Naive B cell (primary cell): ENCODE measurements at regions not wholly inside any gene's neighbourhood (a gene's known extent, or its start where the extent isn't known, plus 50 kb on each side); places are given as distances from the start of the nearest gene placed in this dataset.
"Not testable (repeated sequence)": the region's sequence is repeated elsewhere in the genome, so short reads cannot be mapped to it uniquely, and the experiment has no call there.

ENCODE experiments used
- ATAC-seq, 2 donors: fragments of 150-1000 bp; cut with Tn5 transposase; 2 replicates each; pipeline ENCODE4 v1.10.0; 2021; ENCODE audit warnings: low read depth in 2 of 2, mild to moderate bottlenecking in 2 of 2, moderate library complexity in 2 of 2
- DNase-seq: peaks from one replicate; pipeline ENCODE4 v3.0.0; 2022
- H3K27ac Mint-ChIP-seq, 6 donors: one replicate each; pipeline ENCODE4 v1.8.0; 2020 to 2022; ENCODE audit warnings: mild to moderate bottlenecking in 6 of 6, mixed read lengths in 6 of 6, moderate library complexity in 5 of 6, inconsistent platforms in 2 of 6
- H3K27me3 Mint-ChIP-seq, 3 donors: one replicate each; pipeline ENCODE4 v1.8.0; 2021 to 2022; ENCODE audit warnings: mixed read lengths in 3 of 3, mild to moderate bottlenecking in 1 of 3
- H3K36me3 Mint-ChIP-seq, 2 donors: one replicate each; pipeline ENCODE4 v1.8.0; 2020 to 2022; ENCODE audit warnings: mixed read lengths in 2 of 2, inconsistent platforms in 1 of 2, mild to moderate bottlenecking in 1 of 2
- H3K4me1 Mint-ChIP-seq, 3 donors: one replicate each; pipeline ENCODE4 v1.8.0; 2020 to 2022; ENCODE audit warnings: mixed read lengths in 3 of 3, inconsistent platforms in 1 of 3, mild to moderate bottlenecking in 1 of 3, moderate library complexity in 1 of 3
- H3K4me3 Mint-ChIP-seq, 8 donors: one replicate each; pipeline ENCODE4 v1.8.0; 2020 to 2022; ENCODE audit warnings: mild to moderate bottlenecking in 8 of 8, mixed read lengths in 8 of 8, moderate library complexity in 8 of 8, inconsistent platforms in 2 of 8
- H3K9me3 Mint-ChIP-seq, 7 donors: one replicate each; pipeline ENCODE4 v1.8.0; 2020 to 2022; ENCODE audit warnings: mixed read lengths in 7 of 7, mild to moderate bottlenecking in 5 of 7, inconsistent platforms in 2 of 7, moderate library complexity in 1 of 7

- no peak overlapping the region for H3K4me3 Mint-ChIP-seq
- DNase-seq (no peak), ATAC-seq (no peak)
- H3K36me3 Mint-ChIP-seq: no peaks in the 10 kb centered on the region
- H3K27me3 Mint-ChIP-seq: no peaks in the 10 kb centered on the region
- peaks cover 0 to 4% (median 0%) of the 10 kb centered on the region in 7 donors for H3K9me3 Mint-ChIP-seq
- H3K27ac Mint-ChIP-seq: no peak overlapping the region
- H3K4me1 Mint-ChIP-seq: no peaks in the 10 kb centered on the region
Measured at GRCh38 chr4:116724249-116724648, 361.1 kb downstream of the TRAM1L1 start.

GRCh38 chr4:116705466-116705865, 379.9 kb downstream of the TRAM1L1 start:
- no peaks in the 10 kb centered on the region for H3K36me3 Mint-ChIP-seq
- DNase-seq (no peak), ATAC-seq (no peak)
- no peak overlapping the region for H3K4me3 Mint-ChIP-seq
- no peak overlapping the region for H3K27ac Mint-ChIP-seq
- peaks cover 0 to 17% (median 6%) of the 10 kb centered on the region in 7 donors for H3K9me3 Mint-ChIP-seq
- H3K4me1 Mint-ChIP-seq: no peaks in the 10 kb centered on the region
- H3K27me3 Mint-ChIP-seq: no peaks in the 10 kb centered on the region

GRCh38 chr4:116702949-116703348, 382.4 kb downstream of the TRAM1L1 start:
- ATAC-seq (no peak), DNase-seq (no peak)

DNA sequence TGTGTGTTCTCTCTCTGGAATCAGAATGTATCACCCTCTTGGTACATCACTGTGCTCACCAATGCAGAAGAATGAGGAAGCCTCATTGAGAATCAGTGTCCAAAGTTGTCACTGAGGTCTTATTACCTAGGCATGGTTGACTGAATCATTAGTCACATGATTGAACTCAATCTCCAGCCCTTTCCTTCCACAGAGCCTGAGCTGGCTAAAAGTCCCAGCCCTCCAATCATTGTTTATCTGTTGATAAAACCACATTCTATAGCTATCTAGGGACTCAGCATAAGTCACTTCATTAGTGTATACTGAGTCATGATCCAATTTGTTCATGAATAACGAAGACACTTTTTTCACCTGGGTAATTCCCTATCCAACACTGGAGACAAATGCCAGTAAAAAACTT, 396.8 kb downstream of the TRAM1L1 start:
- no peak overlapping the region for H3K27ac Mint-ChIP-seq
- DNase-seq (no peak), ATAC-seq (no peak)
- H3K9me3 Mint-ChIP-seq: peaks cover 0 to 3% (median 2%) of the 10 kb centered on the region in 7 donors
- no peaks in the 10 kb centered on the region for H3K4me1 Mint-ChIP-seq
- no peaks in the 10 kb centered on the region for H3K27me3 Mint-ChIP-seq
- H3K36me3 Mint-ChIP-seq: no peaks in the 10 kb centered on the region
- H3K4me3 Mint-ChIP-seq: no peak overlapping the region

More at GRCh38 chr4:116702949-116703348, 382.4 kb downstream of the TRAM1L1 start:
- Mint-ChIP-seq H3K9me3 (peaks cover 2 to 32% (median 10%) of the 10 kb centered on the region in 7 donors), H3K27ac (no peak overlapping the region), H3K4me3 (no peak overlapping the region), H3K36me3 (no peaks in the 10 kb centered on the region), H3K4me1 (no peaks in the 10 kb centered on the region), H3K27me3 (no peaks in the 10 kb centered on the region)

- H3K27ac Mint-ChIP-seq: no peak overlapping the region
- no peaks in the 10 kb centered on the region for H3K4me1 Mint-ChIP-seq
- no peaks in the 10 kb centered on the region for H3K27me3 Mint-ChIP-seq
- no peak for DNase-seq
- ATAC-seq: no peak
- H3K4me3 Mint-ChIP-seq: no peak overlapping the region
- peaks cover 0 to 9% (median 2%) of the 10 kb centered on the region in 7 donors for H3K9me3 Mint-ChIP-seq
- no peaks in the 10 kb centered on the region for H3K36me3 Mint-ChIP-seq
Measured at GRCh38 chr4:116668190-116668589, 417.2 kb downstream of the TRAM1L1 start.

GRCh38 chr4:116665716-116666115, 419.7 kb downstream of the TRAM1L1 start:
- no peak overlapping the region for H3K4me3 Mint-ChIP-seq
- no peaks in the 10 kb centered on the region for H3K36me3 Mint-ChIP-seq
- H3K27me3 Mint-ChIP-seq: no peaks in the 10 kb centered on the region
- DNase-seq: no peak
- H3K27ac Mint-ChIP-seq: no peak overlapping the region
- no peaks in the 10 kb centered on the region for H3K4me1 Mint-ChIP-seq
- peaks cover 0 to 16% (median 6%) of the 10 kb centered on the region in 7 donors for H3K9me3 Mint-ChIP-seq
- ATAC-seq: no peak

DNA sequence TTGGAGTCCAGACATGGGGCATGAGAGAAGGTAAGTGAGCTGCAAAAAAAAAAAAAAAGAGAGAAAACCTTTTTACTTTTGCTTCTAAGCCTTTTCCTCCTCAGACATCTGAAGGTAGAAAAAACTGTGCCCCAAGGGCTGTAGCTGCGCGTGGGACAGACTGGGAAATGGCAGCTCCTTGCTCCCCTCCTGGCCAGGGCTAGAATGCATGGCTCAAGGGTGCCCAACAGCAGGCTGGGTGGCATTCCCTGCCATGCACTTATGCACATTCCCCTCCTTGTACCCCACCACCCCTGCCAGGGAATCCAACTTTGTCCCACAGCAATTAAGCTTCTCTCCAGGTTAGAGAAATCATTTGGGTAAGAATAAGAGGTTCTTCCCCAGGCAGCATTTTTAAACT, 421.2 kb downstream of the TRAM1L1 start:
- no peaks in the 10 kb centered on the region for H3K36me3 Mint-ChIP-seq
- no peak overlapping the region for H3K4me3 Mint-ChIP-seq
- no peaks in the 10 kb centered on the region for H3K4me1 Mint-ChIP-seq
- DNase-seq: no peak
- no peak overlapping the region for H3K27ac Mint-ChIP-seq
- H3K9me3 Mint-ChIP-seq: peaks cover 6 to 16% (median 10%) of the 10 kb centered on the region in 7 donors
- ATAC-seq: no peak
- no peaks in the 10 kb centered on the region for H3K27me3 Mint-ChIP-seq

- Mint-ChIP-seq H3K27me3 (no peaks in the 10 kb centered on the region), H3K27ac (no peak overlapping the region), H3K36me3 (no peaks in the 10 kb centered on the region), H3K4me1 (no peaks in the 10 kb centered on the region), H3K9me3 (peaks cover 0 to under 1% (median 0%) of the 10 kb centered on the region in 7 donors), H3K4me3 (no peak overlapping the region)
- DNase-seq: no peak
- ATAC-seq: no peak
Measured at GRCh38 chr4:116639070-116639577, 446.3 kb downstream of the TRAM1L1 start.

- no peaks in the 10 kb centered on the region for H3K27me3 Mint-ChIP-seq
- no peak overlapping the region for H3K4me3 Mint-ChIP-seq
- no peak overlapping the region for H3K27ac Mint-ChIP-seq
- peaks cover 0 to under 1% (median 0%) of the 10 kb centered on the region in 7 donors for H3K9me3 Mint-ChIP-seq
- no peak for DNase-seq
- H3K4me1 Mint-ChIP-seq: no peaks in the 10 kb centered on the region
- ATAC-seq: no peak
- H3K36me3 Mint-ChIP-seq: no peaks in the 10 kb centered on the region
Measured at GRCh38 chr4:116638592-116638991, 446.8 kb downstream of the TRAM1L1 start.

- DNase-seq (no peak), ATAC-seq (no peak)
- no peak overlapping the region for H3K4me3 Mint-ChIP-seq
- no peak overlapping the region for H3K27ac Mint-ChIP-seq
- no peaks in the 10 kb centered on the region for H3K4me1 Mint-ChIP-seq
- no peaks in the 10 kb centered on the region for H3K36me3 Mint-ChIP-seq
- no peaks in the 10 kb centered on the region for H3K27me3 Mint-ChIP-seq
- H3K9me3 Mint-ChIP-seq: peaks cover 0 to 3% (median 0%) of the 10 kb centered on the region in 7 donors
Measured at GRCh38 chr4:116636917-116637316, 448.5 kb downstream of the TRAM1L1 start.

DNA sequence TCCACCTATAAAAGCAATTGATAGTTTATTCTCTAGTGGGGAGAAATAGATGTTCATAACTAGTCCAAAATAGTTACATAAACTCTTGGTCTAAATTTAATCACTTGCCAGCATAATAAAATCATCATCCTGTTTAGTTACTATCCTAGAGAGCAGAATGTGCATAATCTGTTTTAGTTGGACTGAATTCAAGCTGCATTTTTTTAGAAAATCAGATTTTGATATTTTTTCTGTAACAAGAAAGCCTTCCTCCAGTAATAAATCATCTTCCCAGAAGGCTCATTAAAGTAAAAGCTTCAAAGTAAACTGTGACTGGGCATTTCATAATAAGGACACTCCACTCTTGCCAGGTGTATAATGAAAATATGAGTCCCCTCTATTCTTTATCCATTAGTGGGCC, 453.1 kb downstream of the TRAM1L1 start:
- no peaks in the 10 kb centered on the region for H3K4me1 Mint-ChIP-seq
- peaks cover 0 to 3% (median 0%) of the 10 kb centered on the region in 7 donors for H3K9me3 Mint-ChIP-seq
- DNase-seq: no peak
- H3K27me3 Mint-ChIP-seq: no peaks in the 10 kb centered on the region
- no peak overlapping the region for H3K27ac Mint-ChIP-seq
- H3K36me3 Mint-ChIP-seq: no peaks in the 10 kb centered on the region
- ATAC-seq: no peak
- no peak overlapping the region for H3K4me3 Mint-ChIP-seq

- H3K27ac Mint-ChIP-seq: no peak overlapping the region
- H3K27me3 Mint-ChIP-seq: no peaks in the 10 kb centered on the region
Measured at GRCh38 chr4:116628598-116628997, 456.8 kb downstream of the TRAM1L1 start.

DNA sequence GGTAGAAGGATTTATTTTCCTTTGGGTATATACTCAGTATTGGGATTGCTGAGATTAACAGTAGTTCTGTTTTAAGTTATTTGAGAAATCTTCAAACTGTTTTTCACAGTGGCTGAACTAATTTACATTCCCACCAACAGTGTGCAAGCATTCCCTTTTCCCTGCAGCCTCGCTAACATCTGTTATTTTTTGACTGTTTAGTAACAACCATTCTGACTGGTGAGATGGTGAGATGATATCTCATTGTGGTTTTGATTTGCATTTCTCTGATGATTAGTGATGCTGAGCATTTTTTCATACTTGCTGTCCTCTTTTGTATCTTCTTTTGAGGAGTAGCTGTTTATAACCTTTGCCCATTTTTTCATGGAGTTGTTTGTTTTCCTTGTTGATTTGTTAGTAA, 457.8 kb downstream of the TRAM1L1 start:
- no peaks in the 10 kb centered on the region for H3K4me1 Mint-ChIP-seq
- DNase-seq: no peak
- H3K27ac Mint-ChIP-seq: no peak overlapping the region
- peaks cover 0 to 2% (median 0%) of the 10 kb centered on the region in 7 donors for H3K9me3 Mint-ChIP-seq
- H3K4me3 Mint-ChIP-seq: no peak overlapping the region
- H3K27me3 Mint-ChIP-seq: no peaks in the 10 kb centered on the region
- no peak for ATAC-seq
- H3K36me3 Mint-ChIP-seq: no peaks in the 10 kb centered on the region

More at GRCh38 chr4:116628598-116628997, 456.8 kb downstream of the TRAM1L1 start:
- no peak for ATAC-seq
- H3K4me1 Mint-ChIP-seq: no peaks in the 10 kb centered on the region
- H3K4me3 Mint-ChIP-seq: no peak overlapping the region
- no peak for DNase-seq
- H3K36me3 Mint-ChIP-seq: no peaks in the 10 kb centered on the region
- H3K9me3 Mint-ChIP-seq: peaks cover 0 to 2% (median 0%) of the 10 kb centered on the region in 7 donors

DNA sequence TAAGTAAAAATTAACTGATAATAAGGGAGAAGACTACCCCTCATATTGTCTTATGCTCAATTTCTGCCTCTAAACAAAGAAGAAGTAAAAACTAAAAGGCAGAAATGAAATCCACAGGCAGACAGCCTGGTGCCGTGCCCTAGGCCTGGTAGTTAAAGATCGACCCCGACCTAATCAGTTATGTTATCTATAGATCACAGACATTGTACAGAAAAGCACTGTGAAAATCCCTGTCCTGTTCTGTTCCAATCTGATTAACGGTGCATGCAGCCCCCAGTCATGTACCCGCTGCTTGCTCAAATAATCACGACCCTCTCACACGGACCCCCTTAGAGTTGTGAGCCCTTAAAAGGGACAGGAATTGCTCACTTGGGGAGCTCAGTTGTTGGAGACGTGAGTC, 465.9 kb downstream of the TRAM1L1 start:
- not testable (repeated sequence) for DNase-seq, H3K4me1 Mint-ChIP-seq, H3K4me3 Mint-ChIP-seq, H3K27me3 Mint-ChIP-seq, H3K36me3 Mint-ChIP-seq, ATAC-seq, H3K27ac Mint-ChIP-seq, H3K9me3 Mint-ChIP-seq

GRCh38 chr4:116618638-116619037, 466.7 kb downstream of the TRAM1L1 start:
- H3K27me3 Mint-ChIP-seq: no peaks in the 10 kb centered on the region
- DNase-seq (no peak), ATAC-seq (no peak)
- peaks cover 0 to 6% (median 0%) of the 10 kb centered on the region in 7 donors for H3K9me3 Mint-ChIP-seq
- H3K4me3 Mint-ChIP-seq: no peak overlapping the region
- H3K27ac Mint-ChIP-seq: no peak overlapping the region
- H3K36me3 Mint-ChIP-seq: no peaks in the 10 kb centered on the region
- no peaks in the 10 kb centered on the region for H3K4me1 Mint-ChIP-seq
